Stimulated activated CD4-positive, alpha-beta T cell treated with anti-CD3 and anti-CD28 coated beads, Interleukin-4, amount 100 ng/mL, for 1 hour (primary cell): ENCODE measurements at regions not wholly inside any gene's neighbourhood (a gene's known extent, or its start where the extent isn't known, plus 50 kb on each side); places are given as distances from the start of the nearest gene placed in this dataset.

Source experiments
- DNase-seq: peaks from one replicate; pipeline ENCODE4 v3.0.0-alpha.2; 2020

DNA sequence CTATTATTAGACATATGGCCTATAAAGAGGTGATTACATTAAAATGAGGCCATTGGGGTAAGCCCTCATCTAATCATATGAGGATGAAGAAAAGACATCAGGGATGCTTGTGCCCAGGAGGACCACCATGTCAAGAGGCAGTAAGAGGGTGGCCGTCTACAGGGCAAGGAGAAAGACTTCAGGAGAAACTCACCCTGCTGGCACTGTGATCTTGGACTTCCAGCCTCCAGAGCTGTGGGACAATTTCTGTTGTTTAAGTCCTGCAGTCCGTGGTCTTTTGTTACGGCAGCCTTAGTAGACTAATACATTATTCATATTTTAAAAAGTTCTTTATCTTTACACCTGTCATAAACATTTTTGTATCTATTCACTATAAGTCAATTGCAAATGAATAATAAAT is 290.0 kb downstream of the PRL start:
- DNase-seq, result no peak

DNA sequence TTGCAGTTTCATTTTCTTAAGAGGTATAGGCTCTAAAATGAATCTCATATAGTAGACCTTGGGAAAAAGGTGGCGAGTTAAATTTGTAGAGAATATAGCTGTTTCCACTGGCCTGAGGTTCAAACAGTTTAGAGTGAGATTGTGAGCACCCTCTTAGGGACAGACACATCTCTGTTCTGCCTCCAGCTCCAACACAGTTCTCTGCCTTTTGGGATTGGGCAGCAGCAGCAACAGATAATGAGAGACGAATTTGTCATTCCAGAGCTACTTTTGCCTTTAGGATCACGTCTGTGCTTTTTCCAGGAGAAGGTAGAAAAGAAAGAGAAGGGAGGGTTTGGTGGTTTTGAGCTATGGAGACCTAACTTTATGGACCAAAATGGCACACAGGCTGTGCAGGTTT is 289.4 kb downstream of the PRL start:
- no peak for DNase-seq

DNA sequence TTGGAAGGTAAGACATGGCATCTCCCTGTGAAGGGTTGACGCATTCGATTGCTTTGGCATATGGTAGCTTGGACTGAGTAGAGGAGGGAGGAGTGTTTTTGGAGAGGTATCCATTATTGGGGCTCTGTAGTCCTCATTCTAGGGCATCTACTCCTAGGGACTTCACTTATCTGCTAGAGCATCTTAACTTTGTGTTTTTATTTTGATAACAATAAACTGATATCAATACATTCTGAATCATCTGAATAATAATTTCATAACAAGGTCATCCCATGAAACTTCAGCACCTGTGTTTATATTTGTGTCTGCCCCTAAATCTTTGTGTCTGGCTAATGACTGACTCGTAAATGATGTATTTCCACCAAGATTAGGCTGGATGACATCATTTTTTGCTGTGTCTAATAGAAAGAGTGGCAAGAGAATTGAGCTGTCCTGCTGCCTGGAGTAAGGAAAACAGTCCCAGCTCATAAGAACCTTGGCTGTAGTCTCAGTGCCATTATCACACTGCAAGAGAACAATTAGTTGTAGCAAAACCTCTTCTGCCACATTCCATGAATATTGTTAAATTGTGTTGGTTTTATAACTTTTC is 288.5 kb downstream of the PRL start:
- no peak for DNase-seq

DNA sequence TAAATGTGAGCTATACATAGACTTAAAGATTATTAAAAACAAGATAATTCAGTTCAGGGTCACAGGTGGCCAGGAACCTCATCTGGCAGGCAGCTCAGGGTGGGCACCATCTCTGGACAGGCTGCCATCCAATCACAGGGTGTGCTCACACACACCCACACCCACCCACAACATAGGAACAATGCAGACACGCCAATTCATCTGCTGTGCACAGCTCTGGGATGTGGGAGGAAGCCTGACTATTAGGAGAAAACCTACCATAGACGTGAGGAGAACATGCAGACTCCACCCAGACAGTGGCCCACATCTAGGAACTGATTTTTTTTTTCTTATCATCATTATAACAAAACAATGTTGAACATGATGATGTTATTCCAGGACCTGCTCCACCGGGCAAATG is 286.7 kb downstream of the PRL start:
- DNase-seq, result no peak

DNA sequence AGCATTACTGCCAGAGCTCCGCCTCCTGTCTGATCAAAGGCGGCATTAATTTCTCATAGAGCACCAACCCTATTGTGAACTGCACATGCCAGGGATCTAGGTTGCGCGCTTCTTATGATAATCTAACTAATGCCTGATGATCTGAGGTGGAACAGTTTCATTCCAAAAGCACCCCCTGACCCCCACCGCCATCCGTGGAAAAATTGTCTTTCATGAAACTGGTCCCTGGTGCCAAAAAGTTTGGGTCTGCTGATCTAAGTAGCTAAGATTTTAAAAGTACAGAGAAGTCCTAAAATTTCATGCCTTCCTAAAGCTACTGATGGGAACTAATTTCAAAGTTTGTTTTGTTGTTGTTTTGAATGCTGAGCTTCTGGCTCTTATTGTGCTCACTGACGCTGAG is 281.6 kb downstream of the PRL start:
- DNase-seq, result no peak

DNA sequence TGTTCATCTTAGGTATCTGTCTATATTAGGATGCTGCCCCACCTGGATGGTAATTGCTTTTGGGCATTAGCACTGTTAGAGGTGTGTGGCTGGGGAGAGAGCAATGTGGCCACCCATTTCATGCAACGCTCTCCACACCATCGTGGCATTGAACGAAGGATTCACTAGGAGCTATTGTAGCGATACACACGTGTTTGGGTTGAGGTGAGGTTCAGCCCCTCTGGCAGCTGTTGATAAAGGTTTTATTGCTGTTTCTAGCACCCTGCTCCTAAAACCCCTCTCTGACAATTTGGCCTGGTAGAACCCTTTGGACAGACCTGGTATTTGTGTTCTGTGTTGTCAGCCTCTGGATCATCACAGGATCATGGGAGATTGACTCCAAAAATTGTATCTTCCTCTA is 280.9 kb downstream of the PRL start:
- no peak for DNase-seq

DNA sequence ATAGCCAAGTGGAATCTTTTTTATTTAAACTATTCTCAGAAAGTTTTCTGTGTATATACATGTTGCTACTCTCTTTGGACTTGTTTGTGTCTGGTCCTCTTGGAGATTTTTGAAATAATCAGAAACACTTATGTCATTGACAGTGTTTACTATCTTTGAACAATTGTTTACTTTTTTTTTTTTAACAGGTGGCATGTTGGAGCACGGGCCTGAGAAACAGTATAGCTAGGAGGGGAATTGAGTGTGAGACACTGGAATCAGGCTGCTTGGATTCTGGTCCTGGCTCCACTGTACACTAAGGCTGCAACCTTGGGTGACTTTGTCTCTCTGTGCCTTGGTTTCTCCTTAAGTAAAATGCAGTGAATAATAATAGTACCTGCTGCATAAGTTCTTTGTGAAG is 279.6 kb downstream of the PRL start:
- DNase-seq, result no peak

DNA sequence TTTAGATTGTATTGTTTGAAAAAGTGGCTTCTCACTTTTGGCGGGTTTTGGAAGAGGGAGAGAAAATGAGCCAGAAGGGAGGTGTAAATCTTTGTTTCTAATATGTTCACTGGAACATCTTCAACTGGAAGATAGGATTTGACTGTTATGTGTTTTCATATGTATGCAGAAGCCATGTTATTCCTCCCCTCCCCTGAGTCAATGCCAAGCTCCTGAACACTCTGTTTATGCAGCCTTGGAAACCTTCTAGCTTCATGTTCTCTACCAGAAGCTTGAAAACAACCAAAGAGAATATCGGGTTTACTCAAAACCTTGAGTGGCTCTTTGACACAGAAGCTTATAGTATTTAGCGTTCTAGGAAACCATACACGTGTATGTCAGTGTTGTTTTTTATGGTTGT is 279.1 kb downstream of the PRL start:
- DNase-seq, result no peak

DNA sequence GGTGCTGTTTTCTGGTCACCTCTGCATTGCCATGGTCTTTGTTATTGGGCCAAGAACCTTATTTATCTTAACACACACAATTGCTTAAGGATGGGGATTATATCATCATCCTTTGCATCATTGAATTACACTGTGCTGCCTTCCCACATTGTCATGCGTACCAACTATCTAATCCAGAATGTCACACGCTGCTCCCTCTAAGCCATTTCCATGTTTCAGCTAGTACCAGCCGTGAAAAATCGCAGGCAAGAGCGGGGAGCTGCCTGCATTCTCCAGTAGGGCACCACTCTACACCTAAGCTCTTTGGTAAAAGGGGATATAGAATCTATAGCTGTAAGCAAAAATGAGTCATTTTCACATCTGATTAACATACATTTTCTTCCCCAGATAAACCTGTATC is 277.0 kb downstream of the PRL start:
- DNase-seq, result no peak

DNA sequence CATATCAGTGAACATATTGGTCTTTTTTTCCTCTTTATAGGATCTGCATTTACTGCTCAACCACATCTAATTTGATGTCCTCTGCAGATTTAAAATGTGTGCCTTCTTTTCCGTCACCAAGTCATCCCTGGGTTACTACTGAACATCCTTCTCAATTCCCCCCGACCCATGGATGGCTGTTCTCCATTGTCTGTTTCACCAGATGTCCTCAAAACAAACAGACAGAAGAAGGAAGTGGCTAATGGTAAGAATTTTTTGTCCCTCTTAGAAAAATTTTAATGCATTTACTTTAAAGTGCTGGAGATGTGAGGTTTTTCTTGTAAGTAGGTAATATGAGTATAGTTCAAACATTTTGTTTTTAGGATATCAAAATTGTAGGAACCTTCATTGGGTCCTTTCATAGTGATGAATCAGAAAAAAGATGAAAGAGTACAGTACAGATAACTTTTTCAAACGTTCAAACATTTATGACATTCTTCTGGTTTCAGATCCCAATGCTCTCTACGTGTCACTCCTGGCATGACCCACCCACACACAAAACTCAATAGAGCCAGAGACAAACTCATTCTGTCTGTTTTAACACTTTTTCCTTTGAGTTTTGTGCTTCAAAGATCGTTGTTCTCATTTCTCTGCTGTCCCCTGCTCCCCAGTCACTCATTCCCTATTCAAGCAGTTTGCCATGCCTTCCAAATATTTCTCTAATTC is 276.4 kb downstream of the PRL start:
- no peak for DNase-seq

DNA sequence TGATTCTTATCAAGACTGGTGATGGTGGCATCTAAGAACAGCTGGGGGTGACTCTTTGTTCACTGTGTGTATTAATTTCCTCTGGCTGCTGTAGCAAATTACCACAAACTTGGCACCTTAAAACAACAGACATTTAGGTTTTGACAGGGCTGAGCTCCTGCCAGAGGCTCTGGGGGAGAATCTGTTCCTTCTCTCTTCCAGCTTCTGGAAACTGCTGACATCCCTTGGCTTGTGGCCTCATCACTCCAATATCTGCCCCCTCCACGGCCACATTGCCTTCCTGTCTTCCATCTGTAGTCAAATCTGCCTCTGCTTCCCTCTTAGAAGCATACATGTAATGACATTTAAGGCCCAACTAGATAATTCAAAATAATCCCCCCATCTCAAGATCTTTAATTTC is 274.9 kb downstream of the PRL start:
- no peak for DNase-seq

DNA sequence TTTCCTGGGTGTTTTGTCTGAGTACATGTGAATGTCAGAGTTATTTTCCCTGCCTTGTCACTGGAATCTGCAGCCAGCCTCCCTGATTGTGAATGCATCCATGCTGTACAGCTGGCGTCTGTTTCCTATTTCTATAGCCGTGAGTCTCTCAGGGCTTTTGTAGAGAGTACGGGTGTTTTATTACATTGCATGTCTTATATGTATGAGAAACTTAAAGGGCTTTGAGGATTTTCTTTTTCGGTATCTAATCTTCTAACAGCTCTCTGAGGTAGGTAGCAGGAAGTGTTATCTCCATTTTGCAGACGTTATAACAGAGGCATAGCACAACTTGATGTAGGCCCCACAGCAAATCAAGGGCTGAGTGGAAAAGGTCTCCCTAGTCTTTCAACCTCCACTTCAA is 272.9 kb downstream of the PRL start:
- DNase-seq, result no peak

DNA sequence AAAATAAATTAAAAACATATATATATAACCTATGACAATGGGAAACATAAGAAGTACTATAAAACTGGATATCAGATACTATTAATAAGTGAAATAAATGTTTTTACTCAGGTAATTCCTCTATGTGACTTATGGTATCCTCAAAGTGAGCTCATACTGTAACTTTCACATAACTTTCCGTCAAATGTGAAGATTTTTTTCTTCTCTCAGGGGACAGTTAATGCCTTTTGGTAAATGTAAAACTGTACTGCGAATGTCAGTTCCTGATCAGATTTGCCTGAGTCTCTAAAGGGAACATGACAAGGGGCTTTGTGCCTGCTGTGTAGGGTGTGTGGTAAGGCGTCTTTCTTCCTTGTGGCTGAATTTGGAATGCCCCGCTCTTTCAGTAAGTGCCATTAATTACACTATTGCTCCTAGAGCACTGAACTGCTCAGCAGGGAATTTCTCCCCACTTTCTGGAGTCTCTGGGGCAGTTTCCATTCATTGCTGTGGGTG is 271.8 kb downstream of the PRL start:
- DNase-seq, result no peak

DNA sequence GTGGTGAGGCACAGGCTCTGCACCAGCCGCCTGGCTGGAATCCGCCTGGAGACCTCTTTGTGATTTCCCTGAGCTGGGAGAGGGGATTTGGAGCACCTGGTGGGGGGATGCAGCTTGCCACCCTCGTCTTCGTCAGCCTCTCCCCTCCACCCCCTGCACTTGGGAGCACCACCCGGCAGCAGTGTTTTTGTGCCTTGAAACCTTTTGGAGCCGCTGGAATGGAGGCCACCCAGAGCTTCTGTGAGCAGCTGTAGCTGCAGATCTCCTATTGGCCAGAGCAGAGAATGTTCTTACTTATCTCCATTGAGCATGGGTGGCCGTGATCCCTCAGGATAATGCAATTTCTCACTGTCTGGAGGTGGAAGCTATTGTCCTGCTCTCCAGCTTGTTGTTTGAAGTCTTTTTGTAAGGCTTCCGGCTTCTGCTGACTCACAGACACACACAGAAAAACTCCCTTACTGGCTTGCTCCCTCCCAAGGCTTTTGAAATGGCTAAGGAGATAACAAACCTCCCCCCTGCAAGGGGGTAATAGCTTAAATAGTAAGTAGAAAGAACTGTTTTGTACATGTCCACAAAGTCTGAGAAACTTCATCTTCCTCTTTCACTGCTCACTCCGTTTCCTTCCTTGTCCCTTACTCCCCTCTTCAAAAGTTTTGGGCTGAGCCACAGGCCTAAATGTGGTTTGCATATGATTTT is 271.2 kb downstream of the PRL start:
- DNase-seq, result no peak

DNA sequence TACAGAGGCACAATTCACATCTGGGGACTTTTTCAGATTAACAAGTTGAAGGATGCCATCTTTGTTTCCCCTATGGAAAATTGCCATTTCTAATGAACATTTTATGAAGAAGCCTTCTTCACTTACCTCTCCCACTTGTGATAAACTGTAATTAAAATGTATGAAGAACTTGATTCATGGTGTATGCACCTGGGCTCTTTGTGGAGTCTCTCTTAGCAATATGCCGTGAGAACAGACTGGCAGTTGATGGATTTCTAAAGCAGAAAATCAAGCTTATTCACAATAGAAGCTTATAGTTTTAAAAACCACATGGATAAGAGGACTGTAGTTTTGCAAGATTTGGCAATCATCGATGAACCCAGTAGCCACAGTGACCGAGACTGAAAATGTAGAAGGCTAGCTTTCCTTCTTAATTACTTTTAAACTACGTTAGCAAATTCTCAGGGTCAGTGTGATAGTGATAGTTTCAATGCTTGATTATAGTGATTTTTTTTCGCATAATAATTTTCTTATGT is 270.6 kb downstream of the PRL start:
- DNase-seq, result no peak

DNA sequence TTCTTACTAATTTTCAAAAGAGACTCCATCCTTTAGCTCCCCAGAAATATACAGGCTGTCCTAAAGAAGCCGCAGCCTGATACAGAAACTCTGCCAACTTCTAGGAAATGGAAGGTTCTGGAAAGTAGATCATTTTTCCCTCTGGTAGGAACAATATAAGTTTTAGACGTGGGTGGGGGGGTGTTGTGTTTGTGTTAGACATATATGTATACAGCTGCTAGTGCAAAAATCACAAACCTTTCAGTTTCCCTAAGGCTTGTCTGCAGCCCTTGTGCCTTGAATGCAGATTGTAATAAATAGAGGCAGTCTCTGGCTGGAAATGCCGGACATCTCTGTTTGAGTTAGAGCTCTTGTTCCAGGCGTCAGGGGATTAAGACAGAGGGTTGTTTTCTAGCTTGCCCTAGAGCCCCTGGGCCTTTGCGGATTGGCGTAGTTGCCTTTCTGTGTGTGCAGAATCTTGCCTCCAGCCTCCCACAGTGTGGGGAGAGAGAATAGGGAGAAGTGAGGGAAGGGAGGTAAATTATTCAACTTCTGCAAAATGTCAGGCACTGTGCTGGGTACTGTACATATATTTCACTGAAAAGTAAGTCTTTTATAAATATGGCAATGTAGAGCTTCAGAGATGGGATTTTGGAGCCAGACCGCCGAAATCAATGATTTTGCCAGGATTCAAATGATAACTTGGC is 269.7 kb downstream of the PRL start:
- no peak for DNase-seq

DNA sequence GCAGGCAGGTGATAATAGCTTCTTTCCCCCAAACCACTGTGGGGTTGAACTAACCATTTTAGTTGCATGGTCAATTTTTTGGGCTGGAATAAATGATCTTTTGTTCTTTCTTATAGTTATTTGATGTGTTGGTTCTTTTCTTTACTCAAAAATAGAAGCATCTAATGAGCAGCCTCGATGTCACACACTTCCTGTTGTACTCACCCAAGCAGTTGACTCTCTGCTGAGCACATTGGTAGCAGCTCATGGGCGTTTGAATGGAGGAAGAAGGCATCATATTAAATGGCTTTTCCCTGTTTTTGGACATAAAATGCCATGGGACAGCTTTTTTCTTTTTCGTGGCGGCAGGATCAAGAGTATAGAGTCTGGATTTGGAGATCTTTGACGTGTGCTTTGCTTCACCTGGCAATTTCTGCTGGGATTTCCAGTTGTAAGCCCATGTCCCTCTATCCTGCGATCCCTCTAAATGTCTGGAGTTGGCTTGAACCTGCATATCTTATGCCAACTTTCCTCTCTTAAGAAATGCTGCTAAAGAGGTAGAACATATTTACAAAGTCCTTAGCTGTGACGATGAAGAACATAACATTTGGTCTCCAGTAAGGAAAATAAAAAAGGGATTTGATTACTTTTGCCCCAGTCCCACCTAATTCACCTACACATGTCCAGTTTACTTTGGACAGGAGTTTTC is 268.3 kb downstream of the PRL start:
- no peak for DNase-seq

DNA sequence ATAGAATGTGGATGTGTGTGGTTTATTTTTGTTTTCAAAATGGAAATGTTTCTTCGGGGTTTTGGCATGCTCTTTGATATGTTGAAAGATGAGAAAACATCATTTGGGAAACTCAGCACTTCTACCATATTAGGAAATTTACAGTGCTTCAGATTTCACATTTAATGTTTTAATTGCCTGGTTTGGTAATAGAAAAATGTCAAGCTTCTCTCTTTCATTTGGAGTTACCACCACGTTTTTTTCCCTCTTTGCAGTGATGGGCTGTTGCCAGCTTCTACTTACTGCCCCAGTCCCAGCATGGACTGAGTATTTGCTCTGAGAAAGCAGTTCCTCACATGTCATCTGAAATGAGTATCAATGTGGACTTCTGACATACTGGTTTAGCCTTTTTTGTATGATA is 267.7 kb downstream of the PRL start:
- DNase-seq, result no peak

DNA sequence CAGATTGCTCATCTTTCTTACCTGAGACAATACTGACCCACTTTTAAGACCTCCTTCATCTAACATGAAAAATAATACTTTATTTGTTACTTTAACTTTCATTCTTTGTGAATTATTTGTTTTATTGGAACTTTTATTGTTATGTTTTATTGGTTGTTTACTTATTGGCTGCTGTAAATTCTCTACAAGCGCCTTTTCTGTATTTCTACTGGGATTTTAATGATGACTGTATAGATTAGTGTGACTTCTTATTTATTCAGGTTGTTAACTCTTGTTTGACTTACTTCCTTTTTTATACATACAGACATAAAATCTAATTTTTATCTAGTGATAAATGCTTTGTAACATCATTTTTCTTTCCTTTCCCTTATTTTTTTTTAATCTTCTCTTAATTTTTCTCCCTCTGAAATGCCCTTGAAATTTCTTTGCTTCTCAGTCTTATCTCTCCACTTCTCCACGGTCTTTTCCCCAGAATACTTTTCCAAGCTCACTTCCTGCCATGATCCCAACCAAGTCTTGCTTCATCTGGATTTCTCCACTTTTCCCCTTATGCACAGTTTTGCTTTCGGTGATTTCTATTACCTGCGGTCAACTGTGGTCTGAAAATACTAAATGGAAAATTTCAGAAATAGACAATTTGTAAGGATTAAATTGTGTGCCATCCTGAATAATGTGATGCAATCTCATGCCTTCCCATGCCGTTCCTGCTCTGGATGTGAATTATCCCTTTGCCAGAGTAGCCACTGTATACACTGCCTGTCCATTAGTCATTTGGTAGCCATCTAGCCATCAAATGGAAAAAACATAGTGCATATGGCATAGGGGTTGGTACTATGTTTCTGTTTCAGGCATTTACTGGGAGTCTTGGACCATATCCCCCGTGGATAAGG is 265.9 kb downstream of the PRL start:
- no peak for DNase-seq

DNA sequence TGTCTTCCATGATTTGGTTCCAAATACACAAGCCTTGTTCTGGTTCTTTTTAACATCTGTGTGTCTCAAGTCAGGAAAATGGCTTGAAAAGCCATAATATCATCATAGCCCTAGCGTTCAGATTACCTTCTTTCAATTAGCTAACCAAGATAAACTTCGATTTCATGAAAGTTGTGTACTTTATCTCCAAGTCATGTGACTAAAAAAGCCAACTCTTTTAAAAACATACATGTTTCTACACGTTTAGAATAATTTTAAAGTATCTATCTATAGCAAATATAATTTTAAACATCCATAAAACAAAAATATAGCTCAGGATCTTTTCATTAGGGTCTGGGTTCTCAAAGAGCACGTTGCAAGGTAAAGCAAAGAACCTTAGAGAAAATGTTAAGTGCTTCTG is 261.1 kb downstream of the PRL start:
- no peak for DNase-seq

DNA sequence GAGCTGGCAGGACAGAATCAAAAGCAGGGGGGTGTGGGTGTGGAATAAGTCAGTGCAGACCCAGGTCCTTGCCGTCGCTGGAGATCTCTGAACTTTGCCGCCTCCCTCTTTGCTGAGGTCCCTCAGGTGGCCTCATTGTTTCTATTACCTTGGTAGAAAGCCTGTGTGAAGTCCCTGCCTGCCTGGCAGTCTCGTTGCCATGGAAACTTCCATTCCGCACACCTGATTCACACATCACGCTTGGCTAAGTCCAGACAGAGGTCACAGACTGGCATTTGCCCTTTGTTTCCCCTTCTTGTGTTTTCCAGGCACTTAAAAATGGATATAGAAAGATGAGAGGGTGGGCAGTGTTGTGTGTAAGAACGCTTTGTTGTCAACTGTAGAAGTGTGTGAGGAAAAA is 260.6 kb downstream of the PRL start:
- no peak for DNase-seq

DNA sequence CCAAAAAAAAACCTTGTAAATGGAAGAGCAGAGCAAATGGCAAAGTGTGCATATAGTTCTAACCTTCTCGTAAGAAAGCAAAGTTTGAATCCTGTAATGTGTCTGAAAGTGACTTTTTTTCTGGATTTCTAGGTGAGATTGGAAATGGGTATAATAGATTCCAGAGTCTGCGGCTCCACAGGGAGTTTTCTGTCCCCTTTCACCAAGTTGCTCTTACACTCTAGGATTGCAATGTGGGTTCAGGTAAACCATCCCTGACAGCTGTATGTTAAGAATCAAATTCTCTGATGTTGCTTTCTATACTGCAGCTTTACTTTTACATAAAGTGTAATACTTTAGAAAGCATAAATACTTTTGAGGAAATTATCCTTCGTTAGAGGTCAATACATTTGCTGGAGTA is 260.1 kb downstream of the PRL start:
- DNase-seq, result no peak
